DOHH2 (cell line): ENCODE measurements at regions not wholly inside any gene's neighbourhood (a gene's known extent, or its start where the extent isn't known, plus 50 kb on each side); places are given as distances from the start of the nearest gene placed in this dataset.

Source experiments
- CTCF ChIP-seq: fragments of 200-600 bp; sonication (generic); IDR thresholded peaks from one replicate; pipeline ENCODE4 v1.5.1; 2014; ENCODE audit warnings: antibody characterized with exemption, mild to moderate bottlenecking, low read depth, low read length; ENCODE audit not compliant: poor library complexity, severe bottlenecking
- EZH2phosphoT487 ChIP-seq: fragments of 200-600 bp; sonication (generic); IDR thresholded peaks from 2 replicates; pipeline ENCODE4 v1.6.1; 2017; ENCODE audit warnings: borderline replicate concordance, mild to moderate bottlenecking, antibody characterized with exemption, low read length, moderate library complexity, mixed read lengths

- TF ChIP-seq CTCF (no peak), EZH2phosphoT487 (no peak)
Measured at GRCh38 chr4:110680265-110680664, 57.4 kb upstream of the PITX2 start.
